Breast epithelium (tissue), 3 donors: ENCODE measurements at regions not wholly inside any gene's neighbourhood (a gene's known extent, or its start where the extent isn't known, plus 50 kb on each side); places are given as distances from the start of the nearest gene placed in this dataset.

Experiments used
- CTCF ChIP-seq, 3 donors: fragments of 450-650 bp; IDR thresholded peaks; one replicate each; pipeline ENCODE4 v1.5.1; 2016 to 2017; ENCODE audit warnings: antibody characterized with exemption in 3 of 3, mild to moderate bottlenecking in 3 of 3, moderate library complexity in 3 of 3
- POLR2A ChIP-seq: fragments of 450-650 bp; IDR thresholded peaks from one replicate; pipeline ENCODE4 v1.6.1; 2016; ENCODE audit warnings: antibody characterized with exemption, mild to moderate bottlenecking, moderate library complexity

DNA sequence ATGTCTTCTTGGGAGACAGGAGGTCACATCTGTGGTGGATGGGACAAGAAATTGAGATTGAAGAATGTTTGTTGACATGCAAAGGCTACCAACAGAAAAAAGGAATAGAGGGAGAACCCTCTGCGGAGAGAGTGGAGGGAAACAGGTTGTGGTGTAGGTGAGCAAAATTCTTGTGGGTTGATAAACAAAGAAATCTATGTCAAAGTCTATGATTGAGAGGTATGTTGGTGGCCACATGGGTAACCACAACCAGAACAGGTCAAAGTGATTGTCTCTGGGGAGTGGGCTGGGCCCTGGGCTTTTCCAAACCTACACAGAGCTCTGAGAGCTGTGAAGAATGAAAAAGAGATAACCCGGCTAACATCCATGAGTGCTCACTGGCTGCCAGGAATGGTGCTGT lies 62.8 kb upstream of the NCK2 start:
- no peak for TF ChIP-seq POLR2A
- TF ChIP-seq CTCF (IDR thresholded peaks at IDR 0.05): no peak
